ENCODE measurements at regions not wholly inside any gene's neighbourhood (a gene's known extent, or its start where the extent isn't known, plus 50 kb on each side); places are given as distances from the start of the nearest gene placed in this dataset.
"Not testable (repeated sequence)": the region's sequence is repeated elsewhere in the genome, so short reads cannot be mapped to it uniquely, and the experiment has no call there.

GRCh38 chr7:67843615-67844014 lies 847.0 kb downstream of the TYW1 start:
- DNase-seq (ENCODE audit: low spot score): no peak

DNA sequence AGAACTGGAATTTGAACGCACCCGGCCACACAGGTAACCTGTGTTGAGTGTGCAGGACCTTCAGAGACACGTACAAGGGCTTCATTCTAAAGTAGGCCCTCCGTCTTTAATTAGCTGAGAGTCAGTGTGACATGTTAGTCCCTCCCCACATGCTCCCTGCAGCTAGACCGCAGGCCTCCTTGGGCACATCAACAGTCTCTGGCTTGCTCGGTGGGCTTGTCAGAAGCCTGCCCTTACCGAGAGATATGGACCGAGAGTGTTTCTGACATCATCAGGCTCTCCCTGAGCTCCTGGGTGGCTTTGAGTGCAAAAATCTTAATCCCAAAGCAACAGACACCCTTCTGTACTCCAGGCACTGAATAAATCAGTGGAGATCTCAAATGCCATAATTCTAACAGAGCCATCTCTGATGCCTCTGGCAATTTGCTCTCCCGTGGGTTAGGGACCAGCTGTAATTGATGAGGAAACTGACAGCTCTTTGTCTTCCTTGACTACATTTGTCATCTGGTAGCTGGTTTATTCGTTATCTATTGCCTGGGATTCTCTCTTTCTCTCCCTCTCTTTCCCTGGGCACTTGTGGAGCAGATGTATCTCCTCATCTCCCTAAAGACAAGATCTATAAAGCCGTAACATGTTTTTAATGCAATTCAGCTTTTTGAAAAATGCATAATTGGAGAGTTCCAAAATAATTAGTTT lies 850.6 kb downstream of the TYW1 start:
- DNase-seq (ENCODE audit: low spot score): no peak

DNA sequence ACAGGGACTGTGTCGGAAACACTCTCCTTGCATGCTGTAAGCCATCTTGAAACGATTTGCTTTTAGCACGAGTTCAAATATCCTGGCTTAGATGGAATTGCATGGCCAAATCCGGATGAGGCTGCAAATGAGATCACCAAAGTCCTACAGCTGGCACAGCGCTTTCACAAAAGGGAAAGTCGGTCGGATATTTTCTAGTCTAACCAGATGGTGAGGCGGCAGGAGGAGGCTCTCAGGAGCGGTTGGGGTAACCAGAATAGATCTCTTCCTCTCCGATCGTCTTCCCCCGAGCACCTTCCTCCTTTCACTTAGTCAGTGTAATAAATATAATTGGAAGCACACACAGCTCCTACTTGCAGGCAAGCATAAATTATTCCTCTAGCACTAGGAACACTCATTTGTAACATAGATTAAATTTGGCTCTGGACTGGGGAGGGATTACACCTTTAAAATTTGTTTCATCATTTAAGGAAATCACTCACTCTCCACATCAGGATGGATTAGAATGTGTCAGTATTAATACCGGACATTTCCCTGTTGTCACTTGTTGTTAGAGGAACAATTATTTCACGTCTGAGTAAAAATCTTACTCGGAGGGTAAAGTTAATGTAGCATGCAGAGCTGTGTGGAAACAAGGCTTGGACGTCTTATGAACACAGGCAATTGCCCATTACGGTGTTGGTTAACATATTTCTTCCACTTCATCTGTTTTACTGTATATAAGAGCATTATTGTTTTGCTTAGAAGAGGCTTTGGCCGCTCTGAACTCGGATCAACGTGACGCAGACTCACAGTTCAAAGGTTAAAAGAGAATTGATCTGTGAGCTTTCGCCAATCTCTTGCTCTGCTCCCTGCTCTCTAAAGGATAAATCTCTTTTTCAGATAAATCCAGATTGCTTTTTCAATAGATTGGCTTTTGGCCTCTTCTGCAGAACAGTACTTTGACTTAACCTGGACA lies 857.9 kb downstream of the TYW1 start:
- peak; percentile 63 for DNase-seq (ENCODE audit: low spot score)

DNA sequence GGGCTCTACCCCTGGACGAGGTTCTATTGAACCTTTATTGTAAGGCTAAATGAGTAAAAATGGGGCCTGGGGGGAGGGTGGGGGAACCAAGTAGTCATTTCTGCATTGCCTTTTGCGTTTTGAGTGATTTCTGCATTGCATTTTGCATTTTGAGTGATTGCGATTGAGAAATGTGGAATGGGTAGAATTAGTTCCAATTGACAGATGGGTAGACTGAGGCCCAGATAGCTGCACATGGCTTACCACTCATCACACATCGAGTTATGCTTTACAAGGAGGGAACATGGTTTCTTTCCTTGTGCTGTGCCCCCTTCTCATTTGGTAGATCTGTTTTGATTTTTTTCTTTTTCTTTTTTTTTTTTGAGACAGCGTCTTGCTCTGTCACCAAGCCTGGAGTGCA lies 858.7 kb downstream of the TYW1 start:
- DNase-seq (ENCODE audit: low spot score): no peak

DNA sequence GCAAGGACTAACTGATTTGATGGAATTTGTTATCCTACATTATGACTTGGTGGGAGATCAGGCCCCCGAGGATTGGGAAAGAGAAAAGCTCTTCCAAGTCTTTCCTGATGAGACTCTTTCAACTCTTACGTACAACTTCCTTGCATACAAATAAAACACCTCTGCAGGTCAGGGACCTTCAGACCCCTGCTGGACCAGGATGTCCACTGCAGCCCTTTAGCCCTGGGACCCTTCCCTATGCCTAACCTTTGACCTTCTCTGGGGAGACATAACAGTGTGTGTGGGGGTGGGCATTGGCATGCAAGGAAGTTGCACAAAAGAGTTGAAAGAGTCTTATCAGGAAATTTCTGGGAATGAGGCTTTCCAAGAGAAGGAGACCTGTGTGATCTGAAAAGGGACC lies 859.4 kb downstream of the TYW1 start:
- DNase-seq (ENCODE audit: low spot score): no peak

GRCh38 chr7:67857698-67858097 lies 861.1 kb downstream of the TYW1 start:
- DNase-seq (ENCODE audit: low spot score): no peak

GRCh38 chr7:67858931-67859330 lies 862.3 kb downstream of the TYW1 start:
- DNase-seq (ENCODE audit: low spot score): no peak

- DNase-seq (ENCODE audit: low spot score): no peak
These were observed 867.3 kb downstream of the TYW1 start for GRCh38 chr7:67863911-67864310.

- no peak for DNase-seq (ENCODE audit: low spot score)
These were observed 869.4 kb downstream of the TYW1 start for GRCh38 chr7:67866054-67866453.

GRCh38 chr7:67866812-67867211 lies 870.2 kb downstream of the TYW1 start:
- DNase-seq (ENCODE audit: low spot score): no peak

DNA sequence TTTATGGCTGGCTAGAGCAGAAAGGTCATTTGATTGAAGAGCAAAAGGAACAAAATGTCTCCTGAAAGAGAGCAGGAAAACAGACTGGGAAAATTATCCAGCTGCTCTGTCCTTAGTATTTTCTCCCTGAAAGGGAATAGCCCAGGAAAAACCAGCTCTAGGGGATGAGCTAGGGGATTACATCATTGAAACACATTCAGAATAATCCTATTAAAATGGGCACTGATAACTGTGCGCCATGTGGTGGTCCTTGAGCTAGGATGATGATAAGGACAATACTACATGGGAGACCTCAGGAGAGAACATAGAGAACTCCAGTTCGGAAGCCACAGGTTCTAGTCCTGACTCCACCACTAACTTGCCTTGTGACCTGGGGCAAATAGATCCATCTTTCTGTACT lies 873.8 kb downstream of the TYW1 start:
- DNase-seq (ENCODE audit: low spot score): no peak

- DNase-seq (ENCODE audit: low spot score): peak; percentile 14
These were observed 878.9 kb downstream of the TYW1 start for GRCh38 chr7:67875558-67875957.

- no peak for DNase-seq (ENCODE audit: low spot score)
These were observed 882.2 kb downstream of the TYW1 start for GRCh38 chr7:67878808-67879207.

GRCh38 chr7:67882843-67883242 lies 886.2 kb downstream of the TYW1 start:
- DNase-seq (ENCODE audit: low spot score): no peak

- no peak for DNase-seq (ENCODE audit: low spot score)
These were observed 893.7 kb downstream of the TYW1 start for GRCh38 chr7:67890316-67890715.

DNA sequence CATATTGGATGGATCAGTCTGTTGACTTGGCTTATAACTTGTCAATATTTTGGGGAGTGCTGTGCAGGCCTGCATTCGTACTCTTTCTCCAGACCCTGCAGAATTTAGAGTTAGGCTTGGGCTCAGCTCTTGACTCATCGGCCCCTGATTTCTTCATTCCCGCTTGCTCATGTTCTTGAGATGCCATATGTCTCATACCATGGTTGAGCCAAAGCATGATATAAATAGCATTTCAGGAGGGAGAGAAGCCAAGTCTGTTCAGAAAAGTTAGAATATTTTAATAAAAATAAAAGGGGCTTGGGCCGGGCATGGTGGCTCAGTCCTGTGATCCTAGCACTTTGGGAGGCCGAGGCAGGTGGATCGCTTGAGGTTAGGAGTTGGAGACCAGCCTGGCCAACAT lies 898.1 kb downstream of the TYW1 start:
- no peak for DNase-seq (ENCODE audit: low spot score)

GRCh38 chr7:67896721-67897120 lies 900.1 kb downstream of the TYW1 start:
- DNase-seq (ENCODE audit: low spot score): no peak

DNA sequence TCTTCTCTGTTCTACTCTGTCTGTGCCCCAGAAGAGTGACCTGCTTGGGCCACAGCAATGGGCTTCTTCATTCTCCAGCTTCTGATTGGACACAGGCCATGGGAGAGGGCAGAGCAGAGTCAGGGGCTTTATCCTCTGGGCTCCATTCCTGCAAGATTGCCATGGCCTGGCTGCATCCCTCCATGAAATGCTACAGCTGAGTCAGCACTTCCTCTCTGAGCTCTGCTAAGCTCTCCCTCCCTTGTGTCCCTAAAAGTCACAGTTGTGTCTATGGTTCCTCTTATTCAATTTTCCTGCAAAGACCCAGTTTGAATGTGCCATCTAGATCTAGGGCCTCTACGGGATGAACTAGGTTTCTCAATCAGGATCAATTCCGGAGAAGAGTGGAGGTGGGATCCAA lies 903.8 kb downstream of the TYW1 start:
- DNase-seq (ENCODE audit: low spot score): no peak

GRCh38 chr7:67901808-67902480 lies 905.3 kb downstream of the TYW1 start:
- DNase-seq (ENCODE audit: low spot score): no peak

GRCh38 chr7:67907792-67908191 lies 911.2 kb downstream of the TYW1 start:
- DNase-seq (ENCODE audit: low spot score): no peak

GRCh38 chr7:67912437-67912836 lies 915.8 kb downstream of the TYW1 start:
- no peak for DNase-seq (ENCODE audit: low spot score)

GRCh38 chr7:67913604-67914003 lies 917.0 kb downstream of the TYW1 start:
- DNase-seq (ENCODE audit: low spot score): peak; percentile 56

DNA sequence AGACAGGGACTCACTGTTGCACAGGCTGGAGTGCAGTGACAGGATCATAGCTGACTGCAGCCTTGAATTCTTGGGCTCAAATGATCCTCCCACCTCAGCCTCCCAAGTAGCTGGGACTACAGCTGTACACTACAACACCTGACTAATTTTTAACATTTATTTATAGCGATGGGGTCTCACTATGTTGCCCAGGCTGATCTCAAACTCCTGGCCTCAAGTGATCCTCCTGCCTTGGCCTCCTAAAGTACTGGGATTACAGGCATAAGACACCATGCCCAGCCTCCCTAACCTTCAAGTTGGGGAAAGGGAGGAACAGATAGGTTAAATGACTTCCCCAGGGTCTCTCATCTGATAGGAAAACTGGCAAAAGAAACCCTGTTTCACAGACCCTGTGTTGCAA lies 919.5 kb downstream of the TYW1 start:
- not testable (repeated sequence) for DNase-seq (ENCODE audit: low spot score)
